Nephron (organoid): ENCODE measurements at regions not wholly inside any gene's neighbourhood (a gene's known extent, or its start where the extent isn't known, plus 50 kb on each side); places are given as distances from the start of the nearest gene placed in this dataset.

Source experiments
- H3K27ac Mint-ChIP-seq, 3 experiments: 2 replicates each; pipeline ENCODE4 v1.8.0; 2020; ENCODE audit warnings: mixed read lengths in 3 of 3, mild to moderate bottlenecking in 2 of 3, moderate library complexity in 1 of 3
- H3K27me3 Mint-ChIP-seq: 2 replicates; pipeline ENCODE4 v1.8.0; 2021; ENCODE audit warnings: low read depth, mild to moderate bottlenecking, moderate library complexity, mixed read lengths
- H3K36me3 Mint-ChIP-seq: 2 replicates; pipeline ENCODE4 v1.8.0; 2020; ENCODE audit warnings: low read depth, mixed read lengths
- H3K4me1 Mint-ChIP-seq: 2 replicates; pipeline ENCODE4 v1.8.0; 2020; ENCODE audit warnings: mixed read lengths
- H3K4me3 Mint-ChIP-seq, 3 experiments: 2 replicates each; pipeline ENCODE4 v1.8.0; 2020; ENCODE audit warnings: mild to moderate bottlenecking in 3 of 3, mixed read lengths in 3 of 3, moderate library complexity in 2 of 3
- H3K9me3 Mint-ChIP-seq: 2 replicates; pipeline ENCODE4 v1.8.0; 2020; ENCODE audit warnings: mixed read lengths
- TF ChIP-seq, protein P1 (sequence below), 3 experiments: fragments of 200-600 bp; sonication (generic); IDR thresholded peaks; one replicate each; pipeline ENCODE4 v1.5.0; 2021; ENCODE audit warnings: antibody characterized with exemption in 3 of 3; ENCODE audit not compliant: unreplicated experiment in 3 of 3

GRCh38 chr3:82494977-82495489, 733.6 kb upstream of the GBE1 start:
- no peaks in the 10 kb centered on the region for H3K27me3 Mint-ChIP-seq
- no peaks in the 10 kb centered on the region for H3K36me3 Mint-ChIP-seq
- TF ChIP-seq, protein P1, sequence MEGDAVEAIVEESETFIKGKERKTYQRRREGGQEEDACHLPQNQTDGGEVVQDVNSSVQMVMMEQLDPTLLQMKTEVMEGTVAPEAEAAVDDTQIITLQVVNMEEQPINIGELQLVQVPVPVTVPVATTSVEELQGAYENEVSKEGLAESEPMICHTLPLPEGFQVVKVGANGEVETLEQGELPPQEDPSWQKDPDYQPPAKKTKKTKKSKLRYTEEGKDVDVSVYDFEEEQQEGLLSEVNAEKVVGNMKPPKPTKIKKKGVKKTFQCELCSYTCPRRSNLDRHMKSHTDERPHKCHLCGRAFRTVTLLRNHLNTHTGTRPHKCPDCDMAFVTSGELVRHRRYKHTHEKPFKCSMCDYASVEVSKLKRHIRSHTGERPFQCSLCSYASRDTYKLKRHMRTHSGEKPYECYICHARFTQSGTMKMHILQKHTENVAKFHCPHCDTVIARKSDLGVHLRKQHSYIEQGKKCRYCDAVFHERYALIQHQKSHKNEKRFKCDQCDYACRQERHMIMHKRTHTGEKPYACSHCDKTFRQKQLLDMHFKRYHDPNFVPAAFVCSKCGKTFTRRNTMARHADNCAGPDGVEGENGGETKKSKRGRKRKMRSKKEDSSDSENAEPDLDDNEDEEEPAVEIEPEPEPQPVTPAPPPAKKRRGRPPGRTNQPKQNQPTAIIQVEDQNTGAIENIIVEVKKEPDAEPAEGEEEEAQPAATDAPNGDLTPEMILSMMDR (IDR thresholded peaks at IDR 0.05; ENCODE audit: unreplicated experiment in 3 of 3), result no peak
- H3K4me1 Mint-ChIP-seq, result no peaks in the 10 kb centered on the region
- H3K4me3 Mint-ChIP-seq, result no peak overlapping the region
- no peak overlapping the region for H3K27ac Mint-ChIP-seq
- H3K9me3 Mint-ChIP-seq, result no peaks in the 10 kb centered on the region

DNA sequence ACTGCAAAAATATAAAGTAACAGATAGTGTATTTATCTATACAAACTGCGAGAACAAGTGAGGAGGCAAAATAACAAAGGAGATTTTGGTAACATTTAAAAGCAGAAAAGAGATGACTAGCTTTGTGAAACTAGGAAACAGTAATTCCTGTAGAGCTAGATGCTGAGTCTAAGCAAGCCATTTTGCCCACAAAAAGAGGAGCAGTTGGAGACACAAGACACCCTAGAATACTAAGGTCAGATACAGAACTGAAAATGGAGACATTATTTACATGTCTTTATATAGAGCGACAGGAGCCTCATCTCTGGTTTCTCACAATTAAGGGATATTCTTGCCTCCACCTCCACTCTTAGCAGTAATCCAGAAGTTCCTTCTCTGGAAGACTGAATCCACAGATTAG, 732.4 kb upstream of the GBE1 start:
- Mint-ChIP-seq H3K9me3 (no peaks in the 10 kb centered on the region), H3K27ac (no peak overlapping the region), H3K36me3 (no peaks in the 10 kb centered on the region), H3K4me1 (no peaks in the 10 kb centered on the region), H3K4me3 (no peak overlapping the region), H3K27me3 (no peaks in the 10 kb centered on the region)
- TF ChIP-seq, protein P1 (IDR thresholded peaks at IDR 0.05; ENCODE audit: unreplicated experiment in 3 of 3), result no peak

GRCh38 chr3:82475306-82475705, 713.9 kb upstream of the GBE1 start:
- no peak overlapping the region for H3K4me3 Mint-ChIP-seq
- H3K4me1 Mint-ChIP-seq, result no peaks in the 10 kb centered on the region
- H3K27me3 Mint-ChIP-seq, result no peaks in the 10 kb centered on the region
- H3K9me3 Mint-ChIP-seq, result no peaks in the 10 kb centered on the region
- TF ChIP-seq, protein P1 (IDR thresholded peaks at IDR 0.05; ENCODE audit: unreplicated experiment in 3 of 3), result no peak
- H3K27ac Mint-ChIP-seq, result no peak overlapping the region
- no peaks in the 10 kb centered on the region for H3K36me3 Mint-ChIP-seq

GRCh38 chr3:82474711-82475110, 713.3 kb upstream of the GBE1 start:
- TF ChIP-seq, protein P1 (IDR thresholded peaks at IDR 0.05; ENCODE audit: unreplicated experiment in 3 of 3), result no peak
- no peak overlapping the region for H3K27ac Mint-ChIP-seq
- H3K4me1 Mint-ChIP-seq, result no peaks in the 10 kb centered on the region
- H3K36me3 Mint-ChIP-seq, result no peaks in the 10 kb centered on the region
- no peaks in the 10 kb centered on the region for H3K27me3 Mint-ChIP-seq
- H3K9me3 Mint-ChIP-seq, result no peaks in the 10 kb centered on the region
- no peak overlapping the region for H3K4me3 Mint-ChIP-seq

GRCh38 chr3:82473864-82474541, 712.6 kb upstream of the GBE1 start:
- TF ChIP-seq, protein P1 (IDR thresholded peaks at IDR 0.05; ENCODE audit: unreplicated experiment in 3 of 3), result no peak
- no peak overlapping the region for H3K27ac Mint-ChIP-seq
- no peaks in the 10 kb centered on the region for H3K27me3 Mint-ChIP-seq
- H3K4me1 Mint-ChIP-seq, result no peaks in the 10 kb centered on the region
- no peaks in the 10 kb centered on the region for H3K9me3 Mint-ChIP-seq
- no peaks in the 10 kb centered on the region for H3K36me3 Mint-ChIP-seq
- no peak overlapping the region for H3K4me3 Mint-ChIP-seq

- Mint-ChIP-seq H3K4me3 (no peak overlapping the region), H3K27me3 (no peaks in the 10 kb centered on the region), H3K9me3 (no peaks in the 10 kb centered on the region), H3K27ac (no peak overlapping the region), H3K36me3 (no peaks in the 10 kb centered on the region), H3K4me1 (no peaks in the 10 kb centered on the region)
- TF ChIP-seq, protein P1 (IDR thresholded peaks at IDR 0.05; ENCODE audit: unreplicated experiment in 3 of 3), result no peak
Measured at GRCh38 chr3:82467051-82467450, 705.6 kb upstream of the GBE1 start.
